Stimulated activated CD8-positive, alpha-beta memory T cell treated with anti-CD3 and anti-CD28 coated beads, Interleukin-15, amount 100 ng/mL, for 24 hours (primary cell): ENCODE measurements at regions not wholly inside any gene's neighbourhood (a gene's known extent, or its start where the extent isn't known, plus 50 kb on each side); places are given as distances from the start of the nearest gene placed in this dataset.
"Not testable (repeated sequence)": the region's sequence is repeated elsewhere in the genome, so short reads cannot be mapped to it uniquely, and the experiment has no call there.

Experiments used
- DNase-seq: peaks from one replicate; pipeline ENCODE4 v3.0.0-alpha.2; 2020; ENCODE audit warnings: low read depth

- DNase-seq: no peak
Measured at GRCh38 chr9:90460220-90460619, 182.4 kb downstream of the DIRAS2 start.

GRCh38 chr9:90464978-90465377, 177.6 kb downstream of the DIRAS2 start:
- no peak for DNase-seq

DNA sequence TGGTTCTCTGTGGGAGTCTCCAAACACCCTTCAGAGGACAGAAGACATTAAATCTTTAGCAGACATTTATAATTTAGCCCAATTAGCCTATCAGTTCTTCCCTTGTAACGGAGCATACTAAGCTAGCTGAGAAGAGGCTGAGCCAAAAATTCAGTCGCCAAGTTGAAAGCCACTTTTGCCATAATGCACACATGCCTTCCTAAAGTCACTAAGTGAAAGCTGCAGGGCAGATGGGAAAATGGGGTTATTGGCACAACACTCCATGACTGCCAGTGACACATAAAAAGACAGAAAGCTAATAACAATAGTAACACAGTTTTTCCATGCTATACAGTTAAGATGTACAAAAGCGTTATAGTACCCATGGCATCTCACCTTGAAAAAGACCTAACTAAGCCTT, 176.2 kb downstream of the DIRAS2 start:
- DNase-seq: no peak

- DNase-seq: no peak
Measured at GRCh38 chr9:90469435-90469834, 173.2 kb downstream of the DIRAS2 start.

- DNase-seq: no peak
Measured at GRCh38 chr9:90469865-90470387, 172.7 kb downstream of the DIRAS2 start.

GRCh38 chr9:90476058-90476457, 166.6 kb downstream of the DIRAS2 start:
- DNase-seq: no peak

GRCh38 chr9:90477535-90477934, 165.1 kb downstream of the DIRAS2 start:
- no peak for DNase-seq

GRCh38 chr9:90478821-90479220, 163.8 kb downstream of the DIRAS2 start:
- DNase-seq: no peak

DNA sequence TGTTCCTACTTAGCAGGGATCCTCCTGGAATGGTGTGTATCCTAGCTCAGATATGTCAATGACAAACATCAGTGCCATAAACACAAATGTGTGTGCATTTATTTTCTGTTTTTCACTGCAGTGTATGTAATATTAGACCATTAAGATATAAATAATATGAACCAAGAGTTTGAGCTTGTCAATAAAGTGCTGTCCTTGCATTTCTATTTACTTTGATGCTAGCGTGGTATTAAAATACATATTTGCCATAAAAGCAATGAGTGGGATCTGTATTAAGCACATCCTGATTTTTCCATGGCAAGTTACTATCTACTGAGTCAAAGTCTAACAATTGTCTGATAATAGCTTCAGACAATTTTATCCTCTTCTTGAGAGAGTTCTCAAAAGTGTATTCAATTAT, 157.6 kb downstream of the DIRAS2 start:
- no peak for DNase-seq

DNA sequence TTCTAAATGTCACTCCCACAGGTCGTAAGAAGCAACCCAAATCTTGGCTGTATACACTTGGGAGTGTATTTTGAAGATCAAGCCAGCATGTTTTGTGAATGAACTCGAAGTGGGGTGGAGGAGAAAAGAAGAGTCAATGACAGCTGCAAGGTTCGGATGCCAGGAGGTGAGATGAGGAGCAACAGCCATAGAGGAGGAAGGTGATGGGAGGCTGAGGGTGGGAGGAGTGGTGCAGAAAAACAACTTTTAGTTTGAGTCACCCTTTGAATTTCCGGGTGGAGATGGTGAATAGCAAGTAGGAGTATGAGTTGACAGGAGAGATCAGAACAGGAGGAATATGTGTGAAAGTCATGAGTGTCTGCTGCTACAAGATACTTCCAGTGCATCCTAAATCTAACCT, 153.6 kb downstream of the DIRAS2 start:
- DNase-seq: no peak

- DNase-seq: no peak
Measured at GRCh38 chr9:90499761-90500160, 142.9 kb downstream of the DIRAS2 start.

DNA sequence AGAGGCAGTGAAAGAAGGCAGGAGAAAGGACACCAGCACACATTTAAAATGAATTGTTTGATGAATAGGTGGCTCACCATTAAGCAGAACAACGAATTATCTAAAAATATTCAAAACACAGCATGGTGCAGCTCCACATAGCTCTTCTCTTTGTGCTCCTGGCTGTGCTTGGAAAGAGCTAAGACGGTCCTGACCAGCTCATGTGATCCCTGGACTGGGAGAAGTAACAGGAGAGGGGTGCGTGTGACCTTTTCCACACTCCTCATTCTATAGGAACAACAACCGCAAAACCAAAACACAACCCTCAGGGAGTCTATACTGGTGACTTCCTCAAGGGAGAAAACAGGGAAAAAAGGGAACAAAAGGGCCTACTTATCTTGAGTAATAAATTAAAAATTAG, 140.5 kb downstream of the DIRAS2 start:
- no peak for DNase-seq

DNA sequence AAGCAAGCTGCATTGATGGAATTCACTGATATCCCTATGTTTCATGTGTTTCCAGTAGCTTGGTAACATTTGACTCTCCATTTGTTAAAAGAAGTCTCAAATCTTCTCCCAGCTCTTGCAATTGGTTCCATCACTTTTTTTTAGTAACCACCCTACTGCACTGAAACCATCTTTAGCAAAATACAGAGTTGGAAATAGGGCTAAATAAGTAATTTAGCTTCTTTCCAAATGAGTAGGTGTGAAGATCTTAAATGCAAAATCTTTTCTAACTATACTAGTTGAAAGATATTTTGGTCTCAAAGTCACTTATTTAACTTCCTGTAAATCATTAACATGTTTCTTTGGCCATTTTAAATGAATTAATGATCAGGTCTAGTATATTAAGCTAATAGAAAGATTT, 138.1 kb downstream of the DIRAS2 start:
- DNase-seq: no peak

DNA sequence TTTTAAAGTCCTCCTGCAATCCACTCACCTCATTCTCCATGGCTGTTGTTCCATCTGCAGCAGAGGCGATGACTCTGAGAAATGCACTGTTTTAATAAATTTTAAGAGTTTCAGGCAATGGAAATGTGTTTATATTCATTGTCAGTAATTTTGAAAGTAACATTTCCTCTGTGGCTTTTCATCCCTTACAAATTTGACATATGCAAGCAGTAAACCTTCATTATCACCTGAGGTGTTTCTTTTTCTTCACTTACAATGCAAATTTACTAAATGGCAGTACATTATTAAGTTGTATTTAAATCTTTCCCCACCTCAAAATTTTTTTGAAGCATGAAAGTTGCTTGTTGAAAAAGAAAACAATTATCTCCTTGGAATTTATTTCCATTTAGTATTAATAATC, 136.9 kb downstream of the DIRAS2 start:
- no peak for DNase-seq

DNA sequence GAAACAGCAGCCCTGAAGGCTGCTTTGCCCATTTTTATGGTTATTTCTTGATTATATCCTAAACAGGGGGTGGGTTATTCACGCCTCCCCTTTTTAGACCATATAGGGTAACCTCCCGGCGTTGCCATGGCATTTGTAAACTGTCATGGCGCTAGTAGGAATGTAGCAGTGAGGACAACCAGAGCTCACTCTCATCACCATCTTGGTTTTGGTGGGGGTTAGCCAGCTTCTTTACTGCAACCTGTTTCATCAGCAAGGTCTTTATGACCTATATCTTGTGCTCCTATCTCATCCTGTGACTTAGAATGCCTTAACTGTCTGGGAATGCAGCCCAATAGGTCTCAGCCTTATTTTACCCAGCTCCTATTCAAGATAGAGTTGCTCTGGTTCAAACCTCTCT, 136.2 kb downstream of the DIRAS2 start:
- DNase-seq: not testable (repeated sequence)

GRCh38 chr9:90507621-90508020, 135.0 kb downstream of the DIRAS2 start:
- DNase-seq: no peak

DNA sequence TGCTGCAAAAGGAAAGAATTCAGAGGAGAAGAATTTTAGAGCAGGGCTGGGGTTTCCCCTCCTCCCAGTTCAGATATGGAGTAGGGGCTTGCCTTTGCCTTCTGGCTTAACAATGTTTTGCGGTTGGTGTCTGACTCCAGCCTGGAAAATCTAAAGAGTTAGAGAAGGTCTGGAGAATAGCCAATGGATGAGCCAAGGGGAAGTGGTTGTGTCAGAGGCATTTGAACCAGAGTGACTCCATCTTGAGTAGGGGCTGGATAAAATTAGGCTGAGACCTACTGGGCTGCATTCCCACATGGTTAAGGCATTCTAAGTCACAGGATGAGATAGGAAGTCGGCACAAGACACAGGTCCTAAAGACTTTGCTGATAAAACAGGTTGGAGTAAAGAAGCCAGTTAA, 133.7 kb downstream of the DIRAS2 start:
- DNase-seq: no peak

DNA sequence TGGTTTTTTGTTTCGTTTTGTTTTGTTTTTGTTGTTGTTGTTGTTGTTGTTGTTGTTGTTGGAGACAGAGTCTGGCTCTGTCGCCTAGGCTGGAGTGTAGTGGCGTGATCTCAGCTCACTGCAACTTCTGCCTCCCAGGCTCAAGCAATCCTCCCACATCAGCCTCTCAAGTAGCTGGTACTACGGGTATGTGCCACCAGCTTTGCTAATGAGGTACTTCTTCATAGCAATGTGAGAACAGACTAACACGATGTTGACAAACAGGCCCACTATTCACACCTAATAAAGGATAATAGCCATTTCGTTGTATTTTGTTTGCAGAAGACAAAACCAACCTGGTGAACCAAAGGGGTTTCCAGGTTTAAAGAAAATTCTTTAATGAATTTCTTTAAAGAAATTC, 130.9 kb downstream of the DIRAS2 start:
- DNase-seq: no peak

GRCh38 chr9:90514877-90515276, 127.7 kb downstream of the DIRAS2 start:
- no peak for DNase-seq

- DNase-seq: no peak
Measured at GRCh38 chr9:90515510-90515909, 127.1 kb downstream of the DIRAS2 start.

GRCh38 chr9:90517103-90517502, 125.5 kb downstream of the DIRAS2 start:
- DNase-seq: no peak

- DNase-seq: no peak
Measured at GRCh38 chr9:90521811-90522570, 120.6 kb downstream of the DIRAS2 start.

- no peak for DNase-seq
Measured at GRCh38 chr9:90523958-90524357, 118.7 kb downstream of the DIRAS2 start.

GRCh38 chr9:90526386-90526785, 116.2 kb downstream of the DIRAS2 start:
- DNase-seq: no peak
